Endothelial cell of umbilical vein (primary cell): ENCODE measurements at regions not wholly inside any gene's neighbourhood (a gene's known extent, or its start where the extent isn't known, plus 50 kb on each side); places are given as distances from the start of the nearest gene placed in this dataset.

Experiments
- CTCF ChIP-seq, 2 donors: IDR thresholded peaks; 1 replicate in 1 of 2; 2 replicates in 1 of 2; pipeline ENCODE4 v1.5.1; 2011; ENCODE audit warnings: low read length in 2 of 2, mild to moderate bottlenecking in 2 of 2, moderate library complexity in 2 of 2, control low read depth in 1 of 2, inconsistent platforms in 1 of 2, low read depth in 1 of 2; ENCODE audit not compliant: insufficient read depth in 1 of 2; ENCODE audit errors: extremely low read depth in 1 of 2
- FOS ChIP-seq: IDR thresholded peaks from 2 replicates; pipeline ENCODE4 v1.6.1; 2011; ENCODE audit warnings: mild to moderate bottlenecking, low read length, moderate library complexity, borderline replicate concordance; ENCODE audit not compliant: insufficient read depth
- JUN ChIP-seq: IDR thresholded peaks from 2 replicates; pipeline ENCODE4 v1.6.1; 2011; ENCODE audit warnings: borderline replicate concordance, low read depth; ENCODE audit not compliant: insufficient read length, insufficient read depth
- MAX ChIP-seq: IDR thresholded peaks from 2 replicates; pipeline ENCODE4 v1.6.1; 2011; ENCODE audit not compliant: insufficient read depth, insufficient read length
- POLR2AphosphoS5 ChIP-seq: IDR thresholded peaks from 2 replicates; pipeline ENCODE4 v1.6.1; 2012; ENCODE audit warnings: low read depth, mild to moderate bottlenecking, control low read depth, low read length, moderate library complexity; ENCODE audit not compliant: insufficient read depth

- TF ChIP-seq CTCF (IDR thresholded peaks at IDR 0.05; ENCODE audit: extremely low read depth in 1 of 2, insufficient read depth in 1 of 2, low read depth in 1 of 2, low read length in 2 of 2): no peak
- TF ChIP-seq POLR2AphosphoS5: no peak
- no peak for TF ChIP-seq JUN
- no peak for TF ChIP-seq FOS
- TF ChIP-seq MAX: no peak
These were observed 205.7 kb upstream of the RIOK2 start for GRCh38 chr5:97388794-97389193.
